ENCODE measurements at regions not wholly inside any gene's neighbourhood (a gene's known extent, or its start where the extent isn't known, plus 50 kb on each side); places are given as distances from the start of the nearest gene placed in this dataset.

DNA sequence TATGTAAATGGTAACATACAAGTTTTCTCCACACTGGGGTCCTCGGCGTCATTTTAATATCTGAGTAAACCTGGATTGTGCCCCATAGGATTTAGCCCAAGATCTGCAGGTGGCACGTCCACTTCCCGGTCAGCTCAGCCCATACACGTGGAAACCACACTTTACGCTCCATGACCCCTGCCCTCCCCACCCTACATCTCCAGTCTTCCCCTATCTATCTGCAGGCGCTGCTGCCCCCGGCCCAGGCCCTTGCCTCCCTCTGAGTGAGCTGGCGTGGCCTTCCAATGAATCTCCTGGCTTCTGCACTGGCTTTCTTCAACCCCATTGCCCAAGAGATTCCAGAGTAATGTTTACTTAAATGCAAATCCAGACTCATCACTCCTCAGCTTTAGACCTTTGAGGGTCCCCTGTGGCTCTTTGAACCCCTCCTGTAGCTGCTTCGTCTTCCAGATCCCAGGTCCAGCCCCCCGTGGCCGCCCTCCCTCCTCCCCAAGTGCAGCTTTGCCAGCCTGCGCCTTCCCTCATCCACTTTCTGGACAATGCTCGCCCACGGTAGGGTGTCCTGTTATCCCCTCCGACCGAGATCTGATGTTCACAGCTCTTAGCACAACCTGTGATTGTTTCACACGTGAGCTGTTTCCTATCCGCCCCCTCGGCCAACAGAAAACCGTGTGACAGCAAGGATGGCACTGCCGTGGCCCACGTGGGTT lies 421.4 kb upstream of the SALL3 start:
- DNase-seq: no peak

DNA sequence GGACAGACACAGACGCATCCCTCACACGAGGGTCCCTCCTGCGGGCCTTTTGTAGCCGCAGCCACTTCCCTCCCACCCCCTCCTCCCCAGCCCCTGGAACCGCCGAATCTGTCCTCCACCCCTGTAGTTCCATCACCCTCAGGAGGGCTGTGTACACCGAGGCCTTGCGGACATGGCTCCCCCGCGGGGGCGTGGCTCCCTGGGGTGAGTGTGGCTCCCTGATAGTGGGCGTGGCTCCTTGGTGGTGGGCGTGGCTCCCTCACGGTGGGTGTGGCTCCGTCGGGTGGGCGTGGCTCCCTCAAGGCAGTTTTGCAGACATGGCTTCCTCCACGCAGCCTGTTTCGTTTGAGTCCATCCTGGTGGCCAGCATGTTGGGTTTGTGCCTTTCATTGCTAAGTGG lies 420.7 kb upstream of the SALL3 start:
- no peak for DNase-seq

DNA sequence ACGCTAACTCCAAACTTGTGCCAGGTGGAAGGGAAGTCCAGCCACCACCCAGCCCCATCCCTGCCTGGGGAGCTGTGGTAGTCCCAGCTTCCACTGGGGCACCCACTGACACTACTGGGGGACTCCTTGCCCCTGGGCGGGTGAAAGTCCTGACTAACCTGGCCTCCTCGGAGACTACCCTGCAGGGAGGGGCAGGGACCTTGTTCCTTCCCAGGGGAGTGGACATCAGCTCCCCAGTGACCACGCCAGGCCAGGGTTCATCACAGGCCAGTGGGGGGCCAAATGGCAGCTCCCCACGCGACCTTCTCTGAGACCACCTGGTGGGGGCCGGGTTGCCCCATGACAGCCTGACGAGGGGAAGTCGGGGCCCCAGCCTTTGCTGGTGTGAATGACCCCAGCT lies 420.0 kb upstream of the SALL3 start:
- DNase-seq: no peak

DNA sequence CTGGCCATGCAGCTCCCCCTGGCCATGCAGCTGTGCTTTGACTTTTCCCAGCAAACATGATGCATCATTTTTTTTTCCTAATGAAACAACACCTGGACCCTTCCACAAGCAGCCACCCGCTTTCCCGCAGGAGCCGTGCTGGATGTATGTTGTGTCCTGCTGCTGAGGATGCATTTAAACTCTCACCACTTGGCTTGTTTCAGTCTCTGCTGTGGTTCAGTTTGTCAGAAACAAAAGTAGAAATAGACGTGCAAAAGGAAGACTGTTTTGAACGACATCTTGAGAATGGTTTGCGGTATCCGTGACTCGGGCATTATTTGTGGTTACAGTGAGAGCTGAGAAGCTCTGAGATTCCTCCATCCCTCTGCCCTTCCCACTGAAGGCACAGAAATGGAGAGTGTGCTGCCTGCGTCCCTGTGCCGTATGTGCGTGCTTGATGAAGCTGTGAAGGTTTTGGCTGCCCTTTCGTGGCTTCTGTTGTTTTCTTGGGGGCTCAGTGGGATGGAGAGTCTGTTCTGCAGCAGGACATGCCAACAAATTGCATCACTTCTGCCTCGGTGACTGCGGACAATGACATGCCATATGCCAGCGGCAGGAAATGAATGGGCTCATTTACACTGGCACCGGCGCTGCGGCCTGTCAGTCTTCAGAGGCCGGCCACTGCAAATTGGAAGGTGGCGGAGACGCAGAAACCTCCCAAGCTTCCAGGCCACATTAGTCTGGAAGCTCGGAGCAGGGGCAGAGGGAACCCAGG lies 417.7 kb upstream of the SALL3 start:
- DNase-seq: no peak

DNA sequence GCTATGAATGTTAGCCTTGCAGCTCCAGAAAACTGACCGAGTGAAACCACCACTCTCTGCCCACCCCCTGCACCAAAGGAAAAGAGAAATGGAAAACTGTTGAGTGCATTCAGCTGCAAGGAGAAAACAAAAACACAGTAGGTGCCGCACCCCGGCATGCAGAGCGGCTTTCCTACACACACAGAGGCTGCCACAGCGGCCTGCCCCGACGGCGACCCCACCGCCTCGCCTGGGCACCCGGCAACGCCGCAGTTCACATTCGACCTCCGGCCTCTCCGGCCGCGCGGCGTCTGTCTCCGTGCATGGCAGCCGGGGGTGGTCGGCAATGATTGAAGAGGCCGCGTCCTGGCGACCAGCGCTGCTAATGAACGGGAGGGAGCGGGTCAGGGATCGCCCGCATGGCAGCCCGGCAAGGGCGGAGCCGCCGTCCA lies 417.1 kb upstream of the SALL3 start:
- DNase-seq: no peak

DNA sequence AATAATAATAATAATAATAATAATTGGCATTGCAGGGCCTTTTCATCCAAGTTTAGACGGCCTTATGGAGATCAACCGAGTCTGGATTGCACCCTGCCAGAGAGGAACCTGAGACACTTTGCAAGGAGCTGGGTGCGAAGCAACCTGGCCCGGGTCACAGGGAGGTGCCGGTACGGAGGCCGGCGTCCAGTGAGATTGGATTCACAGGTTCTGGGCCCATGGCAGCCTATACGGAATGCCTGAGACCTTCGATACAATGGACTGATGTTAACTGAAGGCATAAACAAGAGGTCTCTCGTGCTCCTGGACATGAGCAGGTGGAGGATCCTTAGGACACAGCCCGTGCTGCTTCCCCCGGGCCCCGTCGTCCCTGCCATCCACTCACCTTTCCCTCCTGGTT lies 416.5 kb upstream of the SALL3 start:
- no peak for DNase-seq

- no peak for DNase-seq
Measured at GRCh38 chr18:78564030-78564429, 415.6 kb upstream of the SALL3 start.

- no peak for DNase-seq
Measured at GRCh38 chr18:78564518-78564917, 415.1 kb upstream of the SALL3 start.

DNA sequence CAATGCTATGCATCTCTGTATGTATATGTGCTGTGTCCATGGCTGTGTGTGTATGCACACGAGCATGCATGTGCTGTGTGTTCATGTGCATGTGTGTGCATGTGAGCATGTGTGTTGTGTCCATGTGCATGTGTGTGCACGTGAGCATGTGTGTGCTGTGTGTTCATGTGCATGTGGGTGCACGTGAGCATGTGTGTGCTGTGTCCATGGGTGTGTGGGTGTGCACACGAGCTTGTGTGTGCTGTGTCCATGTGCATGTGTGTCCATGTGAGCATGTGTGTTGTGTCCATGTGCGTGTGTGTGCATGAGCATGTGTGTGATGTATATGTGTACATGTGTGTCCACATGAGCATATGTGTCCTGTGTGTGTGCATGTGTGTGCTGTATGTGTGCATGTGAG lies 414.4 kb upstream of the SALL3 start:
- no peak for DNase-seq

DNA sequence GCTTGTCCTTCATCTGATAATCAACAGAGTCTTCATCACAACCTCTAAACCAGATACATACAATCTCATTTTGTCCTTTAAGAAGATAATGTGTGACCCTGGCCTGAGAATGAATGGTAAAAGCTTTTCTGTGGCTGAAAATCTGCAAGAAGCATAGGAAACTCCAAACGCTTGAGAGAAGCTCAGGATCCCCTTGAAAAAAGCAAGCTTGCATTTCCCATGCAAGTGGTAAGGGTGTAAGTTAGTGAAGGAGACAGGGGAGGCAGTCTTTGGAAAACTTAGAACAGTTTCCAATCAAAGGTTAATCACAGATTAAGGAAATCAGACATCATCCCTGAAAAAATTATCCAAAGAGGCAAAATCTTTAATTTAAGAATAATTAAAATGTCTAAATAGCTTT lies 413.6 kb upstream of the SALL3 start:
- no peak for DNase-seq

GRCh38 chr18:78566720-78567119 lies 412.9 kb upstream of the SALL3 start:
- no peak for DNase-seq

DNA sequence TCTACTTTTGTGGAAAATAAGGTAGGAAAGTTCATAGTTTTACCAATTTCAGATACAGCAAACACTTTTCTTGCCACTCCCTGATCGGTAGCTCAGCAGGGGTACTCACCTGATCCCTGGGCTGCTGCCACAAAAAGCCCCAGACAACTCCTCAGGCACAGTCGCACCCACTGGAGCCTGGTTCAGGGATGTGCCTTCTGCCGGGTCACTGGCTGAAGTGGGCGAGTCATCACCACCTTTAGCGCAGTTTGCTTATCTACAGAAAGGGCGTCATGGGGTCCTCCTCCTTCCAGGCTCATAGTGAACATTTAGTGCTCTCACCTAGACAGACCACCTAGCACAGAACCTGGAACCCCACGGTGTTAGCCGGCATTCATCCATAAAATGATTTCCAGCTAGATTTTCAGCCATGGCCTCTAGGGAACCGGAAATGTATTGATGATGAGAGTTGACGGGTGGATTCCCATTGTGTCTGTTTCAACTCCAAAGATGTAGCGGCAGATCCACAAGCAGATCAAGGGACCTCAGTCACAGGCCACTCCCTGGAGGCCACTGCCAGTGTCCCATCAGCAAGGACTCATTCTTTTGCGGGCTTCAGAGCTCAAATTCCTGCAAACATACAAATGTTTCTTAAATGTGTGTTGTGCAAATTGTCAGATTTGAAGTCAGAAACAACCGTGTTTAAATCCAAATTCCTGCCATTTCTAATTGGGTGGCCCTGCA lies 408.4 kb upstream of the SALL3 start:
- DNase-seq: no peak

DNA sequence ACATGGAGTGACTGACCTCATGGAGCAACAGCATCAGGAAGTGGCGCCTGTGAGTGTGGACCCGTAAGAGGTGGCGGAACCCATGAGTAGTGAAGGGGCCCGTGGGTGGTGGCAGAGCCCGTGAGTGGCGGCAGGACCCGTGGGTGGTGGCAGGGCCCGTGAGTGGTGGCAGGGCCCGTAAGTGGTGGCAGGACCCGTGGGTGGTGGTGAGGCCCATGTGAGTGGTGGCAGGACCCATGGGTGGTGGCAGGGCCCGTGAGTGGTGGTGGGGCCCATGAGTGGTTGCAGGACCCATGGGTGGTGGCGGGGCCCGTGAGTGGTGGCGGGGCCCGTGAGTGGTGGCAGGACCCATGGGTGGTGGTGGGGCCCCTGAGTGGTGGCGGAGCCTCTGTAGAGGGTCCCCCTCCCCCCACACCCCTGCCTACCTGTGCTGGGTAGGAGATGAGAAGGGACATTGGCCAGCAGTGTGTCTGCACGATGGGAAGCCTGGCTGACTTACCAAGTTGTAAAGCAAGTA lies 407.7 kb upstream of the SALL3 start:
- no peak for DNase-seq

DNA sequence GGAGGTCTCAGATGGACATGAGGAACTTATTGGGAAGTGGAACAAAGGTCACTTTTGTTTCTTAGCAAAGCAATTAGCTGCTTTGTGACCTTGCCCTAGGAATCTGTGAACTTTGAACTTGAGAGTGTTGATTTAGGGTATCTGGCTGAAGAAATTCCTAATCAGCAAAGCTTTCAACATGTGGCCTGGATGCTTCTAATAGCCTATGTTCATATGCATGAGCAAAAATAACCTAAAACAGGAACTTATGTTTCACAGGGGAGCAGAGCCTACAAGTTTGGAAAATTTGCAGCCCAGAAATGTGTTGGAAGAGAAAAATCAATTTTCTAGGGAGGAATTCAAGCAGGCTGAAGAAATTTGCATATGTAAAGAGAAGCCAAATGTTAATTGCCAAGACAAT lies 405.8 kb upstream of the SALL3 start:
- no peak for DNase-seq

GRCh38 chr18:78576967-78577366 lies 402.7 kb upstream of the SALL3 start:
- no peak for DNase-seq

DNA sequence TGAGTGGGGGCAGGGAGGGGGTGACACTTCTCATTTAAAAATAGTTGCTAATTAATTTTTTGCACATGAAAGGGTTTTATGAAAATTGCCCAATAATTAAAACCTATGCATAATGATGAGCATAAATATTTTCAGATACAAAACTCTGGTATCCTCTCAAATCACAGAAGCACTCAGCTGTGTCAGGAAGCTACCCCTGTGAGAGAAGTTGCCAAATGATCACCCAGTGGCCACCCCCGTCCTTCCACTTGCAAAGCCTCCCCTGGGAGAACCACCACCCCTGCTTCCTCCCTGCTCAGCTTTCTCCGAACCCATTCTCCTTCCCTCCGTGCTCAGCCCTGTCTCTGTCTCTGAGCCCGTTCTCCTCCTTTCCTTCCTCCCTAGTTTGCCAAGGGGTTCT lies 400.2 kb upstream of the SALL3 start:
- DNase-seq: no peak

DNA sequence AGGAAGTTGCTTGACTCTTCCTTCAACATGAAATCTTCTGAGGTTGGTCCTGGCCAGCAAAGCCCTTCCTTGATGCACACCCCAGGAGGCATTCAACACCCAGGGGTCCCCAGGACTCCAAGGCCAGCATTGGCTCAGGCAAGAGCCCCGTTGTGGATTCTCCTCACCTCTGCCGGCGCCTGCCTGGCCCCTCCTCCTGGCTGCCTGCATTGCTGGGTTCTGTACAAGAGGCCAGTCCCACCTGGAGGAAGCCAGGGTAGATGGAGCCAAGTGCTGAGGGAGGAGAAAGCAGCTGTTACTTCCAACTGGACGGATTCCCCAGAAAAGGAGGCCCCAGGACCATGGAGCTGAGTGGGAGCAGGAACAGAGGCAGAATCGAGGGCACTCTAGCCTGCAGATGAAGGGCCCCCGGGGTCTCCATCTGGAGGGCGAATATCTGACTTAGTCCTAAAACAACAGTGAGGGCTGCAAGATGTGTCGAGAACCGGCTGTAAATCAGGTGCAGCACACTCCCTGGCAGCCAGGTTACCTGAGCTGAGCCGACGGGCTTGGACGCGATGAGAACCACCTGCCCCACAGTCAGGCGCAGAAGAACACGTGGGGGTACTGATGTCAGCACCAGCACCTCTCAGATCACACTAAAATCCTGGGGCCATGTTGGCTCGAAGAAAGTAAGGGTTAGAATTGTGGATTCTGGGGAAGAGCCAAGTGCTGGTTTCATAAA lies 399.6 kb upstream of the SALL3 start:
- DNase-seq: no peak

GRCh38 chr18:78580835-78581339 lies 398.7 kb upstream of the SALL3 start:
- no peak for DNase-seq

DNA sequence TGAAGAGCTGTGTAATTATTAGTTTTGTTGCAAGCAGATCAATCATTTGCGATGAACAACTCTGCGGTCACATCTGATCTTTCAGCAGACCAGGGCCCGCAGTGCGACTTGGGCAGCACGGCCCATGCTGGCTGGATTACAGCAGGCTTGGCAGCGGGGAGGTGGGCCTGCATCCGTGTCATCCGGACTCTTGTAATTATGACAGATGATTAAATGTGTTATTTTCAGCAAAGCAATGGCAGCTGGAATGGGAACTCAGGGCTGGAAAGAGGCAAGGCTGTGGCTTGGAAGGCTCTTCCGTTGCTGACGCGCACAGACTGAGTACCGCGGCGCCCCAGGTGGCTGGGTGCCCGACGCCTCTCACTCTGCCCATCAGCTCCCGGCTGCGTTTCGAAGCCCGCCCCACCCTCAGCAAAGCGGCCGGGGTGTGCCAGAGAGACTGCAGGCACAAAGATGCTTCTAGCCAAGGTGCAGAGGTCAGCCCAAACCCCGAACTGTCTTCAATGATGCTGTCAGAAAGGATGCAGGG lies 397.4 kb upstream of the SALL3 start:
- DNase-seq: no peak

DNA sequence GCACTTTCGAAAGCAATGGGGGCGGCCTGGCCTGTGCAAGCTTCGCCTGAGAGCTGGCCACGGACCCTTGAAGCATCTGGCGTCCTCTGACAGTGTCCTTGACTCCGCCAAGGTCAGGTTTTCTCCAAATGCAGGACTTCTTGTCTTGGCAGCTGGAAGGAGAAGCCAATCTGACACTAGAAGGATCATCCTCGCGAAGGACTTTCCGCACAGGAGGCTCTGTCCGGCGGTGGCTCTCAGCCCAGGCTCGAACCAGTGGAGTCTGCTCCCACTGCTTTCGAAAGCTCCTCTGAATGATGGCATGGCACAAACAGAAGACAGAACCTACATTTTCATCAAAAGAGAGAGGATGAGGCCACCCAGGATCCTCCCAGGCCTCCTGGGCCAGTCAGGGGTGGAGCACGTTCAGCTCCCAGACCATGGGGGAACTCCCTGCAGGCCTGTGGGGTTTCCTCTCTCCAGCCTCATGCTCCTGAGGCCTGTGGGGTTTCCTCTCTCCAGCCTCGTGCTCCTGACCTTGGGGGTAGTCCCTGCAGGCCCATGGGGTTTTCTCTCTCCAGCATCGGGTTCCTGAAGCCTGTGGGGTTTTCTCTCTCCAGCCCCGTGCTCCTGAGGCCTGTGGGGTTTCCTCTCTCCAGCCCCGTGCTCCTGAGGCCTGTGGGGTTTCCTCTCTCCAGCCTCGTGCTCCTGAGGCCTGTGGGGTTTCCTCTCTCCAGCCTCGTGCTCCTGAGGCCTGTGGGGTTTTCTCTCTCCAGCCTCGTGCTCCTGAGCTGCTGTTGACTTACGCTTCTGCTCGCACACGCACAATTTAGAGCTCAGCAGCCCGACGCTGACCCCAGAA lies 396.5 kb upstream of the SALL3 start:
- no peak for DNase-seq

- DNase-seq: no peak
Measured at GRCh38 chr18:78583739-78584458, 395.7 kb upstream of the SALL3 start.
